Loucy (cell line): ENCODE measurements at regions not wholly inside any gene's neighbourhood (a gene's known extent, or its start where the extent isn't known, plus 50 kb on each side); places are given as distances from the start of the nearest gene placed in this dataset.

Experiments
- EZH2phosphoT487 ChIP-seq: fragments of 200-600 bp; IDR thresholded peaks from 2 replicates; pipeline ENCODE4 v1.6.1; 2018; ENCODE audit warnings: antibody characterized with exemption, mild to moderate bottlenecking, moderate library complexity, borderline replicate concordance
- TF ChIP-seq, protein P1 (sequence below): fragments of 200-600 bp; sonication (generic); conservative IDR thresholded peaks from 2 replicates; pipeline ENCODE4 v1.5.1; 2014; ENCODE audit warnings: mild to moderate bottlenecking, antibody characterized with exemption, low read length

DNA sequence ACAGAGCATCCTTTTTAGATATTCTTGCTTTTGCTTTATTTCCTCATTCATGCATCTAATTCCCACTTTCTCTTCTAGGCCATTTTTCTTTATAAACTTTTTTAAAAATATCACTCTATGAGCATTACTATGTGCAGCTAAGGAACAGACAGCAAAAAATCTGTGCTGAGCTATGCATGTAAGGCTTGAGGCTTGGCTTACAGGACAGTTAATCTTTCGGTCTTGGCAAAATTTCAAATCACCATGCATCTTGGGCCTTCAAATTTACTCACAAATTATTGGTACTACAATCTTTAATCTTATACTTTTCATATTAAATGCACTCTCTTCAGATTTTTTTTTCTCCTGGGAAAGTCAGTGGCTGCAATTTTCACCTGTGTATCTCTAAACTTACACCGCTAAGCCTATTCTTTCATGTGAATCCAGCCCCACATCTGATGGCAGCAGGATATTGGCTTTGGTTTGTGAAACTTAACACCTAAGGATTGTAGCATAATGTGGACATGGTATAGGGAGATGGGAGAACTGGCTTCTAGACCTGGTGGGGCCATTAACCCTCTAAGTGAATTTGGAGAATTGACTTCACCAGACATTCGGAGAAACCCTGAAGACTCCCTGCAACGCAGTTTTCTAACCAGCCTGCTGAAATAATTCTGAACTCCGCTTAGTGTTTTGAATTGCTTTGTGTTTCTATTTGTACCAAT lies 278.3 kb downstream of the SPRY1 start:
- TF ChIP-seq, protein P1, sequence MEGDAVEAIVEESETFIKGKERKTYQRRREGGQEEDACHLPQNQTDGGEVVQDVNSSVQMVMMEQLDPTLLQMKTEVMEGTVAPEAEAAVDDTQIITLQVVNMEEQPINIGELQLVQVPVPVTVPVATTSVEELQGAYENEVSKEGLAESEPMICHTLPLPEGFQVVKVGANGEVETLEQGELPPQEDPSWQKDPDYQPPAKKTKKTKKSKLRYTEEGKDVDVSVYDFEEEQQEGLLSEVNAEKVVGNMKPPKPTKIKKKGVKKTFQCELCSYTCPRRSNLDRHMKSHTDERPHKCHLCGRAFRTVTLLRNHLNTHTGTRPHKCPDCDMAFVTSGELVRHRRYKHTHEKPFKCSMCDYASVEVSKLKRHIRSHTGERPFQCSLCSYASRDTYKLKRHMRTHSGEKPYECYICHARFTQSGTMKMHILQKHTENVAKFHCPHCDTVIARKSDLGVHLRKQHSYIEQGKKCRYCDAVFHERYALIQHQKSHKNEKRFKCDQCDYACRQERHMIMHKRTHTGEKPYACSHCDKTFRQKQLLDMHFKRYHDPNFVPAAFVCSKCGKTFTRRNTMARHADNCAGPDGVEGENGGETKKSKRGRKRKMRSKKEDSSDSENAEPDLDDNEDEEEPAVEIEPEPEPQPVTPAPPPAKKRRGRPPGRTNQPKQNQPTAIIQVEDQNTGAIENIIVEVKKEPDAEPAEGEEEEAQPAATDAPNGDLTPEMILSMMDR, result no peak
- no peak for TF ChIP-seq EZH2phosphoT487
